Smooth muscle cell (in vitro differentiated cells): ENCODE measurements at regions not wholly inside any gene's neighbourhood (a gene's known extent, or its start where the extent isn't known, plus 50 kb on each side); places are given as distances from the start of the nearest gene placed in this dataset.

Experiments
- DNase-seq: peaks from one replicate; lab custom pipeline; 2025; ENCODE audit not compliant: unreplicated experiment; lab: John Stamatoyannopoulos, UW
- H2AFZ ChIP-seq: fragments of 200-600 bp; sonication (generic); 2 replicates; pipeline ENCODE4 v1.6.0; 2016; ENCODE audit warnings: antibody characterized with exemption, low read depth, mild to moderate bottlenecking
- H3F3A ChIP-seq: fragments of 200-600 bp; sonication (generic); 2 replicates; pipeline ENCODE4 v1.6.0; 2017; ENCODE audit warnings: antibody characterized with exemption, low read depth
- H3K27ac ChIP-seq: fragments of 200-600 bp; sonication (generic); 2 replicates; pipeline ENCODE4 v1.5.1; 2016; ENCODE audit warnings: low read depth, mild to moderate bottlenecking
- H3K27me3 ChIP-seq: fragments of 200-600 bp; sonication (generic); 2 replicates; pipeline ENCODE4 v1.6.1; 2016; ENCODE audit warnings: low read depth, mild to moderate bottlenecking
- H3K36me3 ChIP-seq: fragments of 200-600 bp; sonication (generic); 2 replicates; pipeline ENCODE4 v1.5.1; 2016; ENCODE audit warnings: low read depth
- H3K4me1 ChIP-seq: fragments of 200-600 bp; sonication (generic); 2 replicates; pipeline ENCODE4 v1.5.1; 2016; ENCODE audit warnings: low read depth
- H3K4me2 ChIP-seq: fragments of 200-600 bp; sonication (generic); 2 replicates; pipeline ENCODE4 v1.6.0; 2016; ENCODE audit warnings: mild to moderate bottlenecking
- H3K4me3 ChIP-seq: fragments of 200-600 bp; sonication (generic); 2 replicates; pipeline ENCODE4 v1.5.1; 2016; ENCODE audit warnings: mild to moderate bottlenecking
- H3K79me2 ChIP-seq: fragments of 200-600 bp; sonication (generic); 2 replicates; pipeline ENCODE4 v1.6.0; 2016; ENCODE audit warnings: low read depth, mild to moderate bottlenecking
- H3K9ac ChIP-seq: fragments of 200-600 bp; sonication (generic); 2 replicates; pipeline ENCODE4 v1.6.0; 2016; ENCODE audit warnings: low read depth
- H3K9me3 ChIP-seq: fragments of 200-600 bp; sonication (generic); replicated peaks from 2 replicates; pipeline ENCODE4 v1.5.1; 2016; ENCODE audit warnings: low read depth
- H4K20me1 ChIP-seq: fragments of 200-600 bp; sonication (generic); 2 replicates; pipeline ENCODE4 v1.6.0; 2016; ENCODE audit warnings: low read depth
- WGBS: methylation state at CpG from one replicate; pipeline ENCODE4 v1.1.7; 2016; ENCODE audit warnings: low lambda C conversion rate; 5-methylcytosine and 5-hydroxymethylcytosine counted together
- TF ChIP-seq, protein P1 (sequence below): fragments of 200-600 bp; sonication (generic); IDR thresholded peaks from 2 replicates; pipeline ENCODE4 v1.5.1; 2017; ENCODE audit warnings: borderline replicate concordance, mild to moderate bottlenecking, antibody characterized with exemption; ENCODE audit not compliant: insufficient read depth, poor library complexity, severe bottlenecking

DNA sequence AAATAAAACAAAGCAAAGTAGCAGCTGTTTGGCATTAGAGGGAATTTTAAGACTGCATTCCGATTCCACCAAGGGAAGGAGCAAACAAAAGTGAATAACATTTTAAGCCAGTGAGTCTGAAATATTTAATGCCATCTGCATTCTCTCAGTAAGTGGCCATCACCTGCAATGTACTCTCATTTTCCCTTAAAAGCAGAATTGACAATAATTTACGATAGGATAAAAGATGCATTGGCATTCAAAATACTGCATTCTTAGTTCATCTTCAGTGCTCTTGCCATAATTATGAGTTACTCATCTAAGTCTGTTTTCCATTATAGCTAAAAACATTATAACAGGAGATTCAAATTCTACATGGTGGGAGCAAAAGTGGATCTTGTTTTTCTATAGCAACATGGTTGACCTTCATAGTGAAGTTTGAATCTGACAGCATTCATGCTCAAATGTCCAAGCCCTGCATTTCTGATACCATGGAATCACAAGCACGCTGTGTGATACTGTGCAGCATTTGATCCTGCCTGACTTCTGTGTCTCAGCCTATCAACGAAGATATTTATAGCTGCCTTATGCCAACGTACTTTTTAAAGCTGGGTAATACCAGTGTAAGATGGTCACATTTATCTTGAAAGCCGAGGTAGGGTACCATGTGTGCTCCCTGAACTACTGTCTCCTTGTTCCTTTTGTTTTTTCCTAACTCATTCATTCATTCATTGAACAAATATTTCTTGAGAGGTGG, 355.3 kb upstream of the IGFBP7 start:
- no peak overlapping the region for H3K4me2 ChIP-seq
- no peak overlapping the region for H3K4me3 ChIP-seq
- 86% methylated on average over 6 of the region's 6 CpGs for WGBS
- H3K27ac ChIP-seq, result no peak overlapping the region
- TF ChIP-seq, protein P1, sequence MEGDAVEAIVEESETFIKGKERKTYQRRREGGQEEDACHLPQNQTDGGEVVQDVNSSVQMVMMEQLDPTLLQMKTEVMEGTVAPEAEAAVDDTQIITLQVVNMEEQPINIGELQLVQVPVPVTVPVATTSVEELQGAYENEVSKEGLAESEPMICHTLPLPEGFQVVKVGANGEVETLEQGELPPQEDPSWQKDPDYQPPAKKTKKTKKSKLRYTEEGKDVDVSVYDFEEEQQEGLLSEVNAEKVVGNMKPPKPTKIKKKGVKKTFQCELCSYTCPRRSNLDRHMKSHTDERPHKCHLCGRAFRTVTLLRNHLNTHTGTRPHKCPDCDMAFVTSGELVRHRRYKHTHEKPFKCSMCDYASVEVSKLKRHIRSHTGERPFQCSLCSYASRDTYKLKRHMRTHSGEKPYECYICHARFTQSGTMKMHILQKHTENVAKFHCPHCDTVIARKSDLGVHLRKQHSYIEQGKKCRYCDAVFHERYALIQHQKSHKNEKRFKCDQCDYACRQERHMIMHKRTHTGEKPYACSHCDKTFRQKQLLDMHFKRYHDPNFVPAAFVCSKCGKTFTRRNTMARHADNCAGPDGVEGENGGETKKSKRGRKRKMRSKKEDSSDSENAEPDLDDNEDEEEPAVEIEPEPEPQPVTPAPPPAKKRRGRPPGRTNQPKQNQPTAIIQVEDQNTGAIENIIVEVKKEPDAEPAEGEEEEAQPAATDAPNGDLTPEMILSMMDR, result no peak
- no peaks in the 10 kb centered on the region for H4K20me1 ChIP-seq
- H3K9ac ChIP-seq, result no peak overlapping the region
- H3K9me3 ChIP-seq, result no peaks in the 10 kb centered on the region
- no peak for DNase-seq
- no peak overlapping the region for H2AFZ ChIP-seq
- H3K4me1 ChIP-seq, result peaks cover 7% of the 10 kb centered on the region
- H3K36me3 ChIP-seq, result no peaks in the 10 kb centered on the region
- H3K79me2 ChIP-seq, result no peaks in the 10 kb centered on the region
- no peaks in the 10 kb centered on the region for H3K27me3 ChIP-seq
- no peaks in the 10 kb centered on the region for H3F3A ChIP-seq

DNA sequence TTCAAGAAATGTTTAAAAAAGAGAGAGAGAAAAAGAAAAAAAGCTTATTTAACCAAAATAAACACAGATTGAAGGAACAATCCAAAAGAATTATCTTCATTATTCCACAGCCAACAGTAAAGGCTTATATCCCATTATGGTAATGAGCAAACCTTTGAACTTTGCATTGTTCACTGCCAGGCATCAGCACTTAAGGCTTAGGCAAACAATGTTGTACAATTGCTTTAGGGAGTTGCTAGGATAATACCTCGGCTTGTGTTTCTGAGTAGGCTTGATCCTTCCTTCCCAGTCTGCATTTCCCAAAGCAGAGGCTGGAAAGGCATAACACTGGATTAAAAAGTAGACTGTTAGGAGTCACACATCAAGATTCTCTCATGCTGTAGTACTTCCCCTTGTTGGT, 352.7 kb upstream of the IGFBP7 start:
- TF ChIP-seq, protein P1, result no peak
- Histone ChIP-seq H3K27me3 (no peaks in the 10 kb centered on the region), H3F3A (no peaks in the 10 kb centered on the region), H3K9ac (no peak overlapping the region), H3K27ac (no peak overlapping the region), H3K36me3 (no peaks in the 10 kb centered on the region), H3K4me1 (peaks cover 7% of the 10 kb centered on the region), H2AFZ (no peak overlapping the region), H3K79me2 (no peaks in the 10 kb centered on the region), H3K4me2 (no peak overlapping the region), H3K9me3 (no peaks in the 10 kb centered on the region), H4K20me1 (no peaks in the 10 kb centered on the region), H3K4me3 (no peak overlapping the region)
- 40% methylated on average over 1 of the region's 1 CpG for WGBS
- no peak for DNase-seq

DNA sequence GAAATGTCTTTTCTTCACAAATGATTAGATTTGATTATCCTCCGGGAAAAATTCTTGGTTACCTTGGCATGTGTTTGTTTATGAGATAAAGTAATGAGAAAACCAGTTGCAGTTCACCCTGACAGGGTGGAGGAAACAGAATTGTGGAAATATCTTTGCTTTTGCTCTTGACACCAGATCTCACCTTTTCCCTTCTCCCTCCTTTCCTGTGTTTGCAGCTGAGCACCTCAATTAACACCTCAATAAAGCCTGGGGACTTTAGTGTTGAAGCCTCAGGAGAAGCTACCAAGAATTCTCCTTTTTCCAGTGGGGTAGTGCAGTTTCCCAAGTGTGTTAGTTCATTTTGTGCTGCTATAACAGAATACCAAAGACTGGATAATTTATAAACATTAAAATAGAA, 350.8 kb upstream of the IGFBP7 start:
- no peaks in the 10 kb centered on the region for H3K79me2 ChIP-seq
- peaks cover 7% of the 10 kb centered on the region for H3K4me1 ChIP-seq
- no peaks in the 10 kb centered on the region for H3K36me3 ChIP-seq
- no peak for DNase-seq
- H3K9me3 ChIP-seq, result no peaks in the 10 kb centered on the region
- TF ChIP-seq, protein P1, result no peak
- no peak overlapping the region for H3K9ac ChIP-seq
- WGBS, result 97% methylated on average over 1 of the region's 1 CpG
- no peak overlapping the region for H3K4me3 ChIP-seq
- no peaks in the 10 kb centered on the region for H4K20me1 ChIP-seq
- H3K27me3 ChIP-seq, result no peaks in the 10 kb centered on the region
- H3F3A ChIP-seq, result no peaks in the 10 kb centered on the region
- no peak overlapping the region for H3K4me2 ChIP-seq
- H3K27ac ChIP-seq, result no peak overlapping the region
- no peak overlapping the region for H2AFZ ChIP-seq

DNA sequence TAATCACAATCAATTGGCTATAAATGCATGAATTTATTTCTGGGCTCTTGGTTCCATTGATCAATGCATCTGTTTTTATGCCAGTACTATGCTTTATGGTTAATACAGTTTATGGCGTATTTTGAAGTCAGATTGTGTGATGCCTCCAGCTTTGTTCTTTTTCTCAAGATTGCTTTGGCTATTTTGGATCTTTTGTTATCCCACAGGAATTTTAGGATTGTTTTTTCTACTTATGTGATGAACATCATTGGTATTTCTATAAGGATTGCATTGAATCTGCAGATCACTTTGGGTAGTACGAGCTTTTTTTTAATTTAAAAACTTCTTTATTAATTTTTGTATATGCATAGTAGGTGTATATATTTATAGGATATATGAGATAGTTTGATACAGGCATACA, 338.7 kb upstream of the IGFBP7 start:
- Histone ChIP-seq H3F3A (no peaks in the 10 kb centered on the region), H3K9ac (no peak overlapping the region), H3K4me1 (no peaks in the 10 kb centered on the region), H2AFZ (no peak overlapping the region), H3K4me2 (no peak overlapping the region), H3K79me2 (no peaks in the 10 kb centered on the region), H3K9me3 (no peaks in the 10 kb centered on the region), H3K4me3 (no peak overlapping the region), H3K27me3 (peaks cover 1% of the 10 kb centered on the region), H3K36me3 (no peaks in the 10 kb centered on the region), H3K27ac (no peak overlapping the region), H4K20me1 (no peaks in the 10 kb centered on the region)
- TF ChIP-seq, protein P1, result no peak
- no peak for DNase-seq
- WGBS, result 40% methylated on average over 2 of the region's 2 CpGs
